ENCODE measurements at regions not wholly inside any gene's neighbourhood (a gene's known extent, or its start where the extent isn't known, plus 50 kb on each side); places are given as distances from the start of the nearest gene placed in this dataset.

GRCh38 chr4:125104616-125105015 is 210.1 kb upstream of the FAT4 start:
- TF ChIP-seq EZH2 (IDR thresholded peaks at IDR 0.05; ENCODE audit: low read depth) (no peak), CTCF (conservative IDR thresholded peaks at IDR 0.05) (no peak)
- no peaks in the 10 kb centered on the region for H3K36me3 ChIP-seq (ENCODE audit: low read depth)
- no peak overlapping the region for H3K4me3 ChIP-seq
- DNase-seq, result no peak
- ChIA-PET CTCF (no interaction called here), POLR2A (ENCODE audit: unreplicated experiment) (interaction anchor here (0.6 kb wide), 1 partner anchor 675 kb away, joined by 4 read pairs; no protein-coding TSS in a partner anchor)
- H3K27ac ChIP-seq, result no peak overlapping the region
- intact Hi-C loops (cut with micrococcal nuclease; ENCODE audit: unreplicated experiment), result no loop called here
- 0 out of 2 replicates have a peak, but pooled peaks cover 6% of the 10 kb centered on the region for H3K9me3 ChIP-seq (ENCODE audit: insufficient read depth, low read depth)
- peaks cover 11% of the 10 kb centered on the region; the same call in 1 of the 2 replicates for H3K4me1 ChIP-seq (replicated peaks; ENCODE audit: insufficient read depth)
- BruUV-seq (replicated peaks), result no TSS peak
- H3K79me2 ChIP-seq (ENCODE audit: low read depth), result no peaks in the 10 kb centered on the region
- H3F3A ChIP-seq (ENCODE audit: insufficient read depth, low read depth), result no peaks in the 10 kb centered on the region
- H3K27me3 ChIP-seq (ENCODE audit: insufficient read depth, low read depth), result no peaks in the 10 kb centered on the region
- H3K9me2 ChIP-seq (ENCODE audit: insufficient read depth), result no peaks in the 10 kb centered on the region
- no peak overlapping the region for H2AFZ ChIP-seq
- no peaks in the 10 kb centered on the region for H4K20me1 ChIP-seq (ENCODE audit: insufficient read depth)
- no peak overlapping the region for H3K4me2 ChIP-seq

- H3K36me3 ChIP-seq (ENCODE audit: low read depth), result no peaks in the 10 kb centered on the region
- peak overlapping the region; percentile 42; the same call in 1 of the 2 replicates for H2AFZ ChIP-seq
- BruUV-seq (replicated peaks), result no TSS peak
- no peaks in the 10 kb centered on the region for H3K27me3 ChIP-seq (ENCODE audit: insufficient read depth, low read depth)
- H3K27ac ChIP-seq, result peak overlapping the region; percentile 64
- intact Hi-C loops (cut with micrococcal nuclease; ENCODE audit: unreplicated experiment), result no loop called here
- no peaks in the 10 kb centered on the region for H3F3A ChIP-seq (ENCODE audit: insufficient read depth, low read depth)
- POLR2A ChIA-PET (ENCODE audit: unreplicated experiment), result no interaction called here
- no peak for TF ChIP-seq EZH2 (IDR thresholded peaks at IDR 0.05; ENCODE audit: low read depth)
- H3K9me3 ChIP-seq (ENCODE audit: insufficient read depth, low read depth), result no peaks in the 10 kb centered on the region
- CTCF ChIA-PET, result interaction anchor here (0.6 kb wide), 1 partner anchor 314 kb away, joined by 3 read pairs; no protein-coding TSS in a partner anchor
- peak in 1 of 2 experiments; percentile 56 for DNase-seq
- no peaks in the 10 kb centered on the region for H3K79me2 ChIP-seq (ENCODE audit: low read depth)
- no peaks in the 10 kb centered on the region for H3K9me2 ChIP-seq (ENCODE audit: insufficient read depth)
- H3K4me2 ChIP-seq, result no peak overlapping the region
- H3K4me1 ChIP-seq (replicated peaks; ENCODE audit: insufficient read depth), result peaks cover 11% of the 10 kb centered on the region
- H4K20me1 ChIP-seq (ENCODE audit: insufficient read depth), result no peaks in the 10 kb centered on the region
- H3K4me3 ChIP-seq, result no peak overlapping the region
Observed at GRCh38 chr4:125101719-125102118, 213.0 kb upstream of the FAT4 start.

- intact Hi-C loops (cut with micrococcal nuclease; ENCODE audit: unreplicated experiment), result loop anchor here (10.0 kb wide), 2 partner anchors 153 to 383 kb away; partner anchors contain the start of gene ANKRD50
- H3F3A ChIP-seq (ENCODE audit: insufficient read depth, low read depth), result no peaks in the 10 kb centered on the region
- no peak for DNase-seq
- no peaks in the 10 kb centered on the region for H3K79me2 ChIP-seq (ENCODE audit: low read depth)
- no peak overlapping the region for H3K4me3 ChIP-seq
- H3K27ac ChIP-seq, result no peak overlapping the region
- no peak for TF ChIP-seq CTCF (conservative IDR thresholded peaks at IDR 0.05)
- TF ChIP-seq EZH2 (IDR thresholded peaks at IDR 0.05; ENCODE audit: low read depth), result no peak
- H3K9me3 ChIP-seq (ENCODE audit: insufficient read depth, low read depth), result no peaks in the 10 kb centered on the region
- no TSS peak for BruUV-seq (replicated peaks)
- no peak overlapping the region for H2AFZ ChIP-seq
- ChIA-PET POLR2A (ENCODE audit: unreplicated experiment) (no interaction called here), CTCF (no interaction called here)
- H3K27me3 ChIP-seq (ENCODE audit: insufficient read depth, low read depth), result no peaks in the 10 kb centered on the region
- no peaks in the 10 kb centered on the region for H4K20me1 ChIP-seq (ENCODE audit: insufficient read depth)
- H3K9me2 ChIP-seq (ENCODE audit: insufficient read depth), result no peaks in the 10 kb centered on the region
- no peak overlapping the region for H3K4me2 ChIP-seq
- peaks cover 11% of the 10 kb centered on the region for H3K4me1 ChIP-seq (replicated peaks; ENCODE audit: insufficient read depth)
- H3K36me3 ChIP-seq (ENCODE audit: low read depth), result no peaks in the 10 kb centered on the region
Observed at GRCh38 chr4:125097729-125098128, 217.0 kb upstream of the FAT4 start.

GRCh38 chr4:125096662-125097061 is 218.1 kb upstream of the FAT4 start:
- no peak overlapping the region for H3K27ac ChIP-seq
- no TSS peak for BruUV-seq (replicated peaks)
- ChIA-PET POLR2A (ENCODE audit: unreplicated experiment) (no interaction called here), CTCF (no interaction called here)
- DNase-seq, result peak; percentile 43 to 47
- TF ChIP-seq EZH2 (IDR thresholded peaks at IDR 0.05; ENCODE audit: low read depth), result no peak
- no peak for TF ChIP-seq CTCF (conservative IDR thresholded peaks at IDR 0.05)
- no peaks in the 10 kb centered on the region for H3K9me3 ChIP-seq (ENCODE audit: insufficient read depth, low read depth)
- no peaks in the 10 kb centered on the region for H3K9me2 ChIP-seq (ENCODE audit: insufficient read depth)
- no peaks in the 10 kb centered on the region for H3K79me2 ChIP-seq (ENCODE audit: low read depth)
- H3K4me2 ChIP-seq, result no peak overlapping the region
- H3K4me1 ChIP-seq (replicated peaks; ENCODE audit: insufficient read depth), result peaks cover 5% of the 10 kb centered on the region
- no peaks in the 10 kb centered on the region for H4K20me1 ChIP-seq (ENCODE audit: insufficient read depth)
- H2AFZ ChIP-seq, result no peak overlapping the region
- H3K36me3 ChIP-seq (ENCODE audit: low read depth), result no peaks in the 10 kb centered on the region
- no peaks in the 10 kb centered on the region for H3F3A ChIP-seq (ENCODE audit: insufficient read depth, low read depth)
- no peak overlapping the region for H3K4me3 ChIP-seq
- intact Hi-C loops (cut with micrococcal nuclease; ENCODE audit: unreplicated experiment), result loop anchor here (10.0 kb wide), 2 partner anchors 152 to 382 kb away; partner anchors contain the start of gene ANKRD50
- H3K27me3 ChIP-seq (ENCODE audit: insufficient read depth, low read depth), result no peaks in the 10 kb centered on the region
